ENCODE measurements at regions not wholly inside any gene's neighbourhood (a gene's known extent, or its start where the extent isn't known, plus 50 kb on each side); places are given as distances from the start of the nearest gene placed in this dataset.

DNA sequence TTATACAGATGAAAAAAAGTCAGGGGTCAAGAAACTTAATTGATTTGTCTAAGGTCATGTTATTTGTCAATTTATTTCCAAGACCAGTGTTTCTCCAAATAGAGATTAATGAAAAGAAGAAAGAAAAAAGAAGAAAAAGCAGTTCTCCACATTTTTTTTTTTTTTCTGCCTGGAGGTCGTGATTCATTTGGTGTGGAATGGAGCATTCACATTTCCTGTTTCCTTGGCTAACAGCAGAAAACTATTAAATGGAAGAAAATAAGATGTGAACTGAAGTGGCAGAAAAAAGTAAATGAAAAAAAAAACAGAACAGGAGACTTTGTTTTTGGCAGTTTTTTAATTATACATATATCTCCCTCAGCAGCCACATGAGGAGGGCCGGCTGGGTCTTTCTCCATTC lies 470.8 kb upstream of the ZNF337 start:
- TF ChIP-seq CTCF (conservative IDR thresholded peaks at IDR 0.05; ENCODE audit: low read length) (no peak), EZH2phosphoT487 (IDR thresholded peaks at IDR 0.05; ENCODE audit: borderline replicate concordance, low read depth, low read length) (no peak)
